Activated T-cell treated with anti-CD3 and anti-CD28 coated beads, Interleukin-2, amount 50 U/mL, for 72 hours (primary cell): ENCODE measurements at regions not wholly inside any gene's neighbourhood (a gene's known extent, or its start where the extent isn't known, plus 50 kb on each side); places are given as distances from the start of the nearest gene placed in this dataset.
A peak's percentile ranks its signal among the peaks of the same experiment; 100 is the strongest.

ENCODE experiments used
- ATAC-seq, 2 donors: fragments of 150-1000 bp; cut with Tn5 transposase; replicated peaks in 1 of 2; 2 replicates each; pipeline ENCODE4 v1.10.0; 2021; ENCODE audit warnings: moderate library complexity in 2 of 2, mild to moderate bottlenecking in 1 of 2
- DNase-seq, 2 donors: peaks; one replicate each; pipeline ENCODE4 v3.0.0; 2021 to 2022; ENCODE audit warnings: mixed read lengths in 1 of 2
- H3K27ac Mint-ChIP-seq: one replicate; pipeline ENCODE4 v1.8.0; 2022; ENCODE audit warnings: mild to moderate bottlenecking, moderate library complexity, mixed read lengths
- H3K27me3 Mint-ChIP-seq: one replicate; pipeline ENCODE4 v1.8.0; 2022; ENCODE audit warnings: low read depth, mixed read lengths
- H3K36me3 Mint-ChIP-seq, 2 donors: one replicate each; pipeline ENCODE4 v1.8.0; 2022; ENCODE audit warnings: mixed read lengths in 2 of 2, mild to moderate bottlenecking in 1 of 2; ENCODE audit not compliant: insufficient read depth in 2 of 2
- H3K4me1 Mint-ChIP-seq: one replicate; pipeline ENCODE4 v1.8.0; 2022; ENCODE audit warnings: low read depth, mixed read lengths
- H3K4me3 Mint-ChIP-seq, 2 donors: one replicate each; pipeline ENCODE4 v1.8.0; 2022; ENCODE audit warnings: mild to moderate bottlenecking in 2 of 2, mixed read lengths in 2 of 2, moderate library complexity in 2 of 2
- H3K9me3 Mint-ChIP-seq, 2 donors: one replicate each; pipeline ENCODE4 v1.8.0; 2022; ENCODE audit warnings: mixed read lengths in 2 of 2

- H3K9me3 Mint-ChIP-seq = peaks cover 0 to 1% of the 10 kb centered on the region in 2 donors
- H3K4me3 Mint-ChIP-seq = no peak overlapping the region
- H3K36me3 Mint-ChIP-seq = no peaks in the 10 kb centered on the region
- no peak overlapping the region for H3K27ac Mint-ChIP-seq
- DNase-seq (no peak), ATAC-seq (no peak)
- H3K4me1 Mint-ChIP-seq = no peaks in the 10 kb centered on the region
- no peaks in the 10 kb centered on the region for H3K27me3 Mint-ChIP-seq
These were observed 1366.3 kb upstream of the TMEFF2 start for GRCh38 chr2:193561054-193561453.

GRCh38 chr2:193556766-193557470 lies 1362.2 kb upstream of the TMEFF2 start:
- Mint-ChIP-seq H3K36me3 (no peaks in the 10 kb centered on the region), H3K4me1 (no peaks in the 10 kb centered on the region), H3K4me3 (no peak overlapping the region), H3K9me3 (peaks cover 0 to 1% of the 10 kb centered on the region in 2 donors), H3K27ac (no peak overlapping the region), H3K27me3 (no peaks in the 10 kb centered on the region)
- DNase-seq (no peak), ATAC-seq (no peak)

GRCh38 chr2:193549661-193550060 lies 1354.9 kb upstream of the TMEFF2 start:
- Mint-ChIP-seq H3K9me3 (peaks cover 0 to 9% of the 10 kb centered on the region in 2 donors), H3K4me1 (no peaks in the 10 kb centered on the region), H3K4me3 (no peak overlapping the region), H3K36me3 (no peaks in the 10 kb centered on the region), H3K27me3 (no peaks in the 10 kb centered on the region), H3K27ac (no peak overlapping the region)
- ATAC-seq = no peak
- DNase-seq = no peak

- Mint-ChIP-seq H3K27me3 (no peaks in the 10 kb centered on the region), H3K4me3 (no peak overlapping the region), H3K36me3 (peaks cover 0 to 3% of the 10 kb centered on the region in 2 donors), H3K27ac (no peak overlapping the region), H3K4me1 (no peaks in the 10 kb centered on the region), H3K9me3 (peaks cover 0 to 5% of the 10 kb centered on the region in 2 donors)
- ATAC-seq = no peak
- DNase-seq = no peak
These were observed 1348.0 kb upstream of the TMEFF2 start for GRCh38 chr2:193542762-193543161.

- no peak overlapping the region for H3K27ac Mint-ChIP-seq
- no peak for ATAC-seq
- H3K36me3 Mint-ChIP-seq = peaks cover 0 to 3% of the 10 kb centered on the region in 2 donors
- no peaks in the 10 kb centered on the region for H3K27me3 Mint-ChIP-seq
- H3K9me3 Mint-ChIP-seq = no peaks in the 10 kb centered on the region
- no peak overlapping the region for H3K4me3 Mint-ChIP-seq
- no peaks in the 10 kb centered on the region for H3K4me1 Mint-ChIP-seq
- no peak for DNase-seq
These were observed 1344.5 kb upstream of the TMEFF2 start for GRCh38 chr2:193539188-193539587.

- Mint-ChIP-seq H3K27ac (no peak overlapping the region), H3K27me3 (no peaks in the 10 kb centered on the region), H3K9me3 (no peaks in the 10 kb centered on the region), H3K4me1 (no peaks in the 10 kb centered on the region), H3K4me3 (no peak overlapping the region), H3K36me3 (peaks cover 0 to 3% of the 10 kb centered on the region in 2 donors)
- ATAC-seq = no peak
- DNase-seq = no peak
These were observed 1343.3 kb upstream of the TMEFF2 start for GRCh38 chr2:193538061-193538460.

GRCh38 chr2:193537531-193537930 lies 1342.8 kb upstream of the TMEFF2 start:
- H3K9me3 Mint-ChIP-seq = no peaks in the 10 kb centered on the region
- no peaks in the 10 kb centered on the region for H3K27me3 Mint-ChIP-seq
- no peaks in the 10 kb centered on the region for H3K4me1 Mint-ChIP-seq
- DNase-seq (no peak), ATAC-seq (no peak)
- H3K27ac Mint-ChIP-seq = no peak overlapping the region
- H3K4me3 Mint-ChIP-seq = no peak overlapping the region
- H3K36me3 Mint-ChIP-seq = peaks cover 0 to 3% of the 10 kb centered on the region in 2 donors

GRCh38 chr2:193528458-193528857 lies 1333.7 kb upstream of the TMEFF2 start:
- Mint-ChIP-seq H3K4me3 (no peak overlapping the region), H3K36me3 (no peaks in the 10 kb centered on the region), H3K4me1 (no peaks in the 10 kb centered on the region), H3K9me3 (no peaks in the 10 kb centered on the region), H3K27ac (no peak overlapping the region), H3K27me3 (no peaks in the 10 kb centered on the region)
- DNase-seq (no peak), ATAC-seq (no peak)

- no peak overlapping the region for H3K27ac Mint-ChIP-seq
- no peaks in the 10 kb centered on the region for H3K36me3 Mint-ChIP-seq
- ATAC-seq = no peak
- H3K27me3 Mint-ChIP-seq = no peaks in the 10 kb centered on the region
- no peak overlapping the region for H3K4me3 Mint-ChIP-seq
- no peaks in the 10 kb centered on the region for H3K9me3 Mint-ChIP-seq
- no peak for DNase-seq
- H3K4me1 Mint-ChIP-seq = no peaks in the 10 kb centered on the region
These were observed 1332.4 kb upstream of the TMEFF2 start for GRCh38 chr2:193527146-193527545.

- DNase-seq = no peak
- Mint-ChIP-seq H3K4me1 (no peaks in the 10 kb centered on the region), H3K4me3 (no peak overlapping the region), H3K36me3 (no peaks in the 10 kb centered on the region), H3K27ac (no peak overlapping the region), H3K9me3 (peaks cover 0 to 3% of the 10 kb centered on the region in 2 donors), H3K27me3 (no peaks in the 10 kb centered on the region)
- ATAC-seq = no peak
These were observed 1328.9 kb upstream of the TMEFF2 start for GRCh38 chr2:193523662-193524061.

- DNase-seq (no peak), ATAC-seq (no peak)
- no peaks in the 10 kb centered on the region for H3K27me3 Mint-ChIP-seq
- H3K27ac Mint-ChIP-seq = no peak overlapping the region
- peaks cover 0 to 3% of the 10 kb centered on the region in 2 donors for H3K9me3 Mint-ChIP-seq
- no peaks in the 10 kb centered on the region for H3K4me1 Mint-ChIP-seq
- H3K36me3 Mint-ChIP-seq = no peaks in the 10 kb centered on the region
- H3K4me3 Mint-ChIP-seq = no peak overlapping the region
These were observed 1326.8 kb upstream of the TMEFF2 start for GRCh38 chr2:193521523-193521922.

GRCh38 chr2:193520709-193521458 lies 1326.2 kb upstream of the TMEFF2 start:
- H3K27me3 Mint-ChIP-seq = no peaks in the 10 kb centered on the region
- no peak for DNase-seq

GRCh38 chr2:193518041-193518817 lies 1323.5 kb upstream of the TMEFF2 start:
- Mint-ChIP-seq H3K36me3 (no peaks in the 10 kb centered on the region), H3K27ac (no peak overlapping the region), H3K4me1 (no peaks in the 10 kb centered on the region), H3K4me3 (no peak overlapping the region), H3K9me3 (peaks cover 0 to 3% of the 10 kb centered on the region in 2 donors), H3K27me3 (no peaks in the 10 kb centered on the region)
- ATAC-seq (no peak), DNase-seq (no peak)

More at GRCh38 chr2:193520709-193521458, 1326.2 kb upstream of the TMEFF2 start:
- peaks cover 0 to 3% of the 10 kb centered on the region in 2 donors for H3K9me3 Mint-ChIP-seq
- ATAC-seq = no peak
- no peaks in the 10 kb centered on the region for H3K4me1 Mint-ChIP-seq
- H3K4me3 Mint-ChIP-seq = no peak overlapping the region
- peak overlapping the region; percentile 54 for H3K27ac Mint-ChIP-seq
- H3K36me3 Mint-ChIP-seq = no peaks in the 10 kb centered on the region
